AG04450 (cell line): ENCODE measurements at regions not wholly inside any gene's neighbourhood (a gene's known extent, or its start where the extent isn't known, plus 50 kb on each side); places are given as distances from the start of the nearest gene placed in this dataset.

Source experiments
- CTCF ChIA-PET: fragments of 300-600, 350-600 bp; formaldehyde crosslinking; extraction: SDS; loops from one replicate; lab custom pipeline; 2022; ENCODE audit warnings: antibody characterized with exemption, inconsistent platforms; lab: Charles Lee
- POLR2A ChIA-PET: fragments of 350-600 bp; formaldehyde crosslinking; extraction: SDS; loops from one replicate; lab custom pipeline; 2021; ENCODE audit warnings: antibody characterized with exemption, inconsistent platforms; lab: Yijun Ruan, JAX
- DNase-seq: peaks from one replicate; pipeline ENCODE4 v3.0.0-alpha.2; 2011; ENCODE audit warnings: low read depth, low spot score
- H3K27ac ChIP-seq: one replicate; pipeline ENCODE4 v1.5.1; 2012; ENCODE audit warnings: low read depth, low read length, control low read depth
- H3K27me3 ChIP-seq: one replicate; pipeline ENCODE4 v1.6.0; 2012; ENCODE audit warnings: low read length; ENCODE audit not compliant: control insufficient read depth, insufficient read depth
- H3K4me3 ChIP-seq: 2 replicates; pipeline ENCODE4 v1.5.1; 2011; ENCODE audit warnings: mild to moderate bottlenecking, low read depth, low read length, control low read depth
- H3K9me3 ChIP-seq: 2 replicates; pipeline ENCODE4 v1.5.1; 2012; ENCODE audit warnings: low read length; ENCODE audit not compliant: control insufficient read depth, insufficient read depth
- CTCF ChIP-seq: IDR thresholded peaks from 2 replicates; pipeline ENCODE4 v1.5.1; 2011; ENCODE audit warnings: low read depth, low read length, control low read depth, inconsistent platforms

- Histone ChIP-seq H3K27me3 (peaks cover 2% of the 10 kb centered on the region), H3K27ac (no peak overlapping the region), H3K4me3 (no peak overlapping the region), H3K9me3 (no peaks in the 10 kb centered on the region)
- no peak for DNase-seq
- CTCF ChIA-PET, result no interaction called here
- no peak for TF ChIP-seq CTCF
- POLR2A ChIA-PET, result no interaction called here
Observed at GRCh38 chr1:34406377-34406776, 229.7 kb downstream of the C1orf94 start.

GRCh38 chr1:34406833-34407539, 230.3 kb downstream of the C1orf94 start:
- no peak for DNase-seq
- CTCF ChIA-PET, result no interaction called here
- Histone ChIP-seq H3K9me3 (no peaks in the 10 kb centered on the region), H3K27me3 (peaks cover 2% of the 10 kb centered on the region), H3K27ac (no peak overlapping the region), H3K4me3 (no peak overlapping the region)
- POLR2A ChIA-PET, result interaction anchor here (0.5 kb wide), 1 partner anchor 185 kb away, joined by 4 read pairs; no protein-coding TSS in a partner anchor
- no peak for TF ChIP-seq CTCF

- Histone ChIP-seq H3K27ac (no peak overlapping the region), H3K4me3 (no peak overlapping the region), H3K9me3 (no peaks in the 10 kb centered on the region), H3K27me3 (peaks cover 2% of the 10 kb centered on the region)
- ChIA-PET POLR2A (no interaction called here), CTCF (no interaction called here)
- no peak for DNase-seq
- TF ChIP-seq CTCF, result no peak
Observed at GRCh38 chr1:34408011-34408410, 231.3 kb downstream of the C1orf94 start.

- CTCF ChIA-PET, result interaction anchor here (0.5 kb wide), 1 partner anchor 954 kb away, joined by 4 read pairs; no protein-coding TSS in a partner anchor
- no peak overlapping the region for H3K4me3 ChIP-seq
- no peak for TF ChIP-seq CTCF
- peaks cover 2% of the 10 kb centered on the region for H3K27me3 ChIP-seq
- POLR2A ChIA-PET, result no interaction called here
- no peak for DNase-seq
- no peak overlapping the region for H3K27ac ChIP-seq
- no peaks in the 10 kb centered on the region for H3K9me3 ChIP-seq
Observed at GRCh38 chr1:34409689-34410229, 233.1 kb downstream of the C1orf94 start.

GRCh38 chr1:34412598-34413370, 236.1 kb downstream of the C1orf94 start:
- ChIA-PET CTCF (no interaction called here), POLR2A (no interaction called here)
- no peak for DNase-seq
- Histone ChIP-seq H3K4me3 (no peak overlapping the region), H3K9me3 (no peaks in the 10 kb centered on the region), H3K27me3 (peaks cover 2% of the 10 kb centered on the region), H3K27ac (no peak overlapping the region)
- no peak for TF ChIP-seq CTCF
